Hematopoietic multipotent progenitor cell treated with erythropoietin and hydrocortisone succinate and interleukin-3 and kit ligand, for 17 days (in vitro differentiated cells): ENCODE measurements at regions not wholly inside any gene's neighbourhood (a gene's known extent, or its start where the extent isn't known, plus 50 kb on each side); places are given as distances from the start of the nearest gene placed in this dataset.
"Not testable (repeated sequence)": the region's sequence is repeated elsewhere in the genome, so short reads cannot be mapped to it uniquely, and the experiment has no call there.

Source experiments
- DNase-seq: peaks from one replicate; pipeline ENCODE4 v3.0.0-alpha.2; 2015; ENCODE audit warnings: low spot score

GRCh38 chr1:229156872-229157271 lies 114.0 kb upstream of the RAB4A start:
- no peak for DNase-seq

GRCh38 chr1:229157480-229157879 lies 113.4 kb upstream of the RAB4A start:
- no peak for DNase-seq

- no peak for DNase-seq
Observed at GRCh38 chr1:229158341-229158921, 112.5 kb upstream of the RAB4A start.

- DNase-seq, result no peak
Observed at GRCh38 chr1:229158927-229159326, 112.0 kb upstream of the RAB4A start.

DNA sequence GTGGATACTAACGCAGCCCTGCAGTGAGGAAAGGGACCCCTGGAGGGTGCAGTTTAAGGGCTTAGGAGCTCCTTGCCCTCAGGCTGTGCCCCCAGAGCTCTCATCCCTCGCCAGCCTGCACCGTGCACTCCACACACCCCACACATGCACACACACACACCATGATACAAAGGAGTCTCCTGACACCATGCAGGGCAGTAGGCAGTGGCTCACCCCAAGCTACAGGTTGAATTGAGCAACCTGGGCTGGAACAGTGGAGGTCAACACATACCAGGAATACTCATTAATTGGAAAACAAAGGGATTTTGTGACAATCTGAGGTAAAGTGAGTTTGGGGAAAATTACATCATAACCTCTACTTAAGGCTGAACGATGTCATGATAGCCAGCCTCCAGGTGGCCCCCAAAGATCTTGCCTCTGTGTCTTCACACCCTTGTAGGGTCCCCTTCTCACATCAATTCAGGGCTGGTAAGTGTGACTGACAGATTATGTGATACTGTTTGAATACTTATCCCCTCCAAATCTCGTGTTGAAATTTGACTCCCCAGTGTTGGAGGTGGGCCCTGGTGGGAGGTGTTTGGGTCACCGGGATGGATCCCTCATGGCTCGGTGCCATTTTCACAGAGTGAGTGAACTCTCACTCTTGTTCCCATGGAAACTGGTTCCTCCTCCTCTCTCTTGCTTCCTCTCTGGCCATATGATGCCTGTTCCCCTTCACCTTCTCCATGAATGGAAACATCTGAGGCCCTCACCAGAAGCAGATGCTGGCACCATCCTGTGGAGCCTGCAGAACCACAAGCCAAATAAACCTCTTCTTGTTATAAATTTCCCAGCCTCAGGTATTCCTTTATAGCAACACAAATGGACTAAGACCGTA lies 111.0 kb upstream of the RAB4A start:
- DNase-seq, result no peak

GRCh38 chr1:229161740-229162139 lies 109.2 kb upstream of the RAB4A start:
- no peak for DNase-seq

DNA sequence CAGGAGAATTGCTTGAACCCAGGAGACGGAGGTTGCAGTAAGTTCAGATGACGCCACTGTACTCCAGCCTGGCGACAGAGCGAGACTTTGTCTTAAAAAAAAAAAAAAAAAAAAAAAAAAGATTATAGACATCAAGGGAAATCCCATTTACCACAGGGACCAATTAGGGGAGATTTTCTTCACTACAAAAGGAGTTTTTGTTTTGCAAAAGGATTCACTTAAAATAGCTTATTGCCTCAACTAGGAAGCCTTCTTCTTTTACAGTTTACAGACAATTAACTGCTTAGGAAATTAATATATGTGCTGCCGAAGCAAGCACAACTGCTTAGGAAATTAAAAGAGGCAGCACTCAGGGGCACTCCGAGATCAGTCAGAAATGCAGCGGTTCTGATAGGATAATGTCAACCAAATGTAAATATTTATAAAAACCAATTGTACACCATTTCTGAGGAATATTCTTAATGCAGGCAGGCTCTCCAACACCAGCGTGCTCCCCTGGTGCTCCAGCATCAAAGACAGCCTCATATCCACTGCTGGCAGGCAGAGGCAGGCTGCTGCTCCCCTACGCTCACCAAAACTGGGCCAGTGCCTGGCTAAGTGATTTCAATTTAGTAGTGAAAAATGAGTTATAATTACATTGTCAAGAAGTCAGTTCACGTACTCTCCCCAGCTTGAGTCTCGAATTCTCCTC lies 107.9 kb upstream of the RAB4A start:
- no peak for DNase-seq

DNA sequence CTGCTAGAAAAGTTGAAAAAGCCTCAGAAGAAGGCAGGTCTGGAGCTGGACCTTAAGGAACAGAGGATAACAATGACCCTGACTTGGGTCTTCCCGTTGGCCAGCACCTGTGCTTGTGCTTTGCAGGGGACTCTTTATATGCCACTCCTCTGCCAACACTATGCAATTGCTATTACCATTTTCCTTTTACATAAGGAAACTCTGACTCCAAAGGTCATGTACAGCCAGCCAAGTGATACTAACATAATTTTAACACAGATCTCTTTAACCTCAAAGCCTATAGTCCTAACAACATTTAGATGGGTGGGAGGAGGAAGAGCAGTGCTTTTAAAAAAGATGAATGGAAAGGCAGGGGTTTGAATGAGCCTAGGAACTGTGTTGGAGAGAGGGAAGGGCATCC lies 106.6 kb upstream of the RAB4A start:
- no peak for DNase-seq

DNA sequence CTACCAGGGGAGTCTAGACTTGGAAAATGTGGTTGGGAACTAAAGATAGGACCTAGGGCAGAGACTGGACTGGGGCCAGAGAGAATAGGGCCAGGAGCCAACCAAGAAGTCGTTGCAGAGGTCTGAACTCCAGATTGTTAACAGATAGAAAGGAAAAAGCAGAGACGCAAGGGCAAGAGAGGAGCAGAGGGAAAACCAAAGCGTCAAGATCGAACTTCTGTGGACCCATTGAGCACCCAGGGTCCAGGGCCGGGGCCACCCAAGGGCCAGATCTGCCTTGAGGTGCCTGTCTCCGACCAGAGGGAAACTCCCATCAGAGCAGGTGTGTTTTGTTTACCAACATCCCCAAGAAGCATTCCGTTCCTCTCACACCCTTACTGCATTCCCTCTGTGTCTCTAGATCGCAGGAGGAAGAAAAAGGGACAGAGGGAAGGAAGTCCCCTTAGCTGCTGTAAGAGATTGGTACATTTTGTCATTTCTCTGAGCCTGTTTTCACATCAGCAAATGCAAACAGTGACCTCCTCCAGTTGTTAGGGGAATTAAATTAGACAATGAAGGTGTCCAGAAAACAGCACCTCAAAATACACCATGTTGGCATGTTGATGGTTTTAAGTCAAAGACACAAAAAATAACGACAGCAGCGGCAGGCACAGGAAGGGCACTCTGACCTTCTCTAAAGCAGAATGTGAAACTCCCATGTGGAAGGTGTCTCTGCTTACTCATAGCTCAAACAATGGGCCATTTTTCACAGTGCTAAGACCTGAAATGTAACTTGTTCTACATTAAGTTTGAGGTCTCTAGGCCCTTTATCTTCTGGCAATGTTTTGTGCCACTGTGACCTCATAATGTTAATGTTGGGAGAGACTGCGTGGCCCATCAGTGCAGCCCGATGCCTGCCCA lies 105.8 kb upstream of the RAB4A start:
- no peak for DNase-seq

DNA sequence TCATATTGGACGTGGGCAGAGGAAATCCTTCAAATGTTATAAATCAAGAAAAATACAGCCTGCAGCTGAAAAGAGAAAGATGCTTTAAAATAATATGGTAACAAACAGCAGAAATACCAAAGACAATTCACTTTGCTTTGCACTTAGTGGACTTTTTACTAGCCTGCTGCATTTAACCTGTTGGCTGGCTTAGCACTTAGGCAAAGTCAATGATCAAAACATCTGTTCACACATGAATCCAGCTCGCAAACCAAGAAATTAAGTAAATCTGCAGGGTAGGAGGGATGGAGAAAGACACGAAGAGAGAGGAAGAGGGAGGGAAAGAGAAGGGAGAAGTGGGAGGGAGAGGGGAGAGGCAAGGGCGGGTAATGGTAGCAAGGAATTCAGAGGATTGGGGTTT lies 103.6 kb upstream of the RAB4A start:
- DNase-seq, result no peak

- no peak for DNase-seq
Observed at GRCh38 chr1:229169399-229169798, 101.5 kb upstream of the RAB4A start.

DNA sequence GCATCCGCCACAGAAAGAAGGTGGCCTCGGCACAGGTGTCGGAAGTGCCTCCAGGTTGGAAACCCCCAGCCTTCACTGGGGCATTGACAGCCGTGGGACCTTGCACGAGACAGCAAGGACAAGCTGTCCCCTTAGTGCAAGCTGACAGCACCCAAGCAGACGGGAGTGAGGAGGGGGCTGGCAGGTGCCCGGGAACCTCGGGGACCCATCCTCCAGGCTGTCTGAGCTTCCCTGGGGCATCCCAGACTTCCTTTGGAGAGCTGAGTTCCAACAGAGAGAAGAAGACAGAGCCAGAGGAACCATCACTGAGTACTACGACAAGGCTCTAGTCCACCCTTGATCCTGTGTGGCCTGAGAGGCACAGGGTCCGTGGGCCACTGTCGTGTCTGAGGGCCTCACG lies 100.6 kb upstream of the RAB4A start:
- no peak for DNase-seq

DNA sequence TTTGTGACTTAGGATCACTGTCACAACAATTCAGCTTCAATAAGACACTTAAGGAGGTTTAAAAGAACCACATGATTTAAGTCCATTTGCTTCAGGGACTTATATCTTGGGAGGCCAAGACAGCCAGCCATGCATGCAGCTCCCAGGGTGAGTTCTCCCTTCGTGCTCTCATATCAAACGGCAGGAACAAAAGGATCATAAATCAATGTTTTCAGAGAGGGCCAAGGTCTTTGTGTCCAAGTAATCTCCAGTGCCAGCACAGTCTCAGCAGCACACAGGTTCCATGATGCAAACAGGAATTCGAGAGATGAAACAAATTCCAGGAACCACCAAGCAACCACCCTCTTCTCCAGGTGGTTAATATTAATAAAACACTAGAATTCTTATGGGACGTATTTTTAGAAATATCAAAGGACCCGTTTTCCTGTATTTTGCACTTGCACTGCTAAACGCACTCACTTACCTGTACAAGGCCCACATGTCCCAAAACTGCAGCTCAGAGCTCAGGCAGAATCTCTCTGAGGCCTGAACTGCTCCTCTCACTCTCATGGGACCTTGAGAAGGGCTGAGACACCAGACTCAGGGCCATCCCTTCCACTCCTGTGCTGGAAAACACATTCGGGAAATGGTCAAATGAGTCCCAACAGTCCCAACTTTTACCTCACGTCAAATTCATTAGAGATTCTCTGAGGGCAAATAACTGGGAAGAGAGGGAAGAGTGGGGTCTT lies 100.0 kb upstream of the RAB4A start:
- no peak for DNase-seq

DNA sequence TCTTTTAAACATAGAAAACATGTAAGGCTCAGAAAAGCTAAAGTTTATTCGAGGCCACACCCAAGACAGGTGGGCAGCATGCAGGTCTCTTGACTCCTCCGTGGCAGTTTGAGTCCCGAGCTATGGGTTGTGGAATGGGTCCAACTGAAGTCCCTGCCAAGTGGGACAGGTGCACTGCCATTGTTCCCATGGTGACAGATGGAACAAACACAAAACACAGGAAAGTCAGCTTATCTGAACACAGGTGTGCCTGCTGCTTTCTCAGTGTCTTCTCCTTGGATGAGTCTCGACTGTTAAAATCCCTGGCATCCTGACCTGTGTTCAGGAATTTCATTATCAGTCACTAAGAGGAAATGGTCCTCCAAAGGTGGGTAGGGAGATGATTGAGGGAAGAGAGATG lies 99.0 kb upstream of the RAB4A start:
- no peak for DNase-seq

DNA sequence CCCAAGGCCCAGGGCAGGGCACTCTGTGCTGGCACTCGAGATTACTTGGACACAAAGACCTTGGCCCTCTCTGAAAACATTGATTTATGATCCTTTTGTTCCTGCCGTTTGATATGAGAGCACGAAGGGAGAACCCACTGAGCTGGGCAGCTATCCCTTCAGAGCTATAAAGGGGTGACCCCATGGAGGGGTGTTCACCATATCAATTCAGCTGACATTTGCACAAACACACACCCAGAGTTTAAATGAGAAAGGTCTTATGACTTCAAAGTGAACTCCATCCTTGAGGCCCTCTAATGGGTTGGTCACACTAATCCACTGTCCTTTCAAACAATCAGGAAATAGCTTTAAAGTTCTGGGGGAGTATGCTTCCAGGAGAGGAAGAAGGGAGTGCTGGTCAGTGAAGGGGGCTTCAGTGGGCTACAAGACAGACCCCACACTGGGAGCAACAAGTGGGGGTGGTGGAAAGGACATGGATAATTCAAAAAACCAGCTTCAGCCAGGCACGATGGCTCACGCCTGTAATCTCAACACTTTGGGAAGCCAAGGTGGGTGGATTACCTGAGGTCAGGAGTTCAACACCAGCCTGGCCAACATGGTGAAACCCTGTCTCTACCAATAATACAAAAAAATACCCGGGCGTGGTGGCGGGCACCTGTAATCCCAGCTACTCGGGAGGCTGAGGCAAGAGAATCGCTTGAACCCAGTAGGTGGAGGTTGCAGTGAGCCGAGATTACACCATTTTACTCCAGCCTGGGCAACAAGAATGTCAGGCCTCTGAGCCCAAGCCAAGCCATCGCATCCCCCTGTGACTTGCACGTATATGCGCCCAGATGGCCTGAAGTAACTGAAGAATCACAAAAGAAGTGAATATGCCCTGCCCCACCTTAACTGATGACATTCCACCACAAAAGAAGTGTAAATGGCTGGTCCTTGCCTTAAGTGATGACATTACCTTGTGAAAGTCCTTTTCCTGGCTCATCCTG lies 97.1 kb upstream of the RAB4A start:
- not testable (repeated sequence) for DNase-seq

DNA sequence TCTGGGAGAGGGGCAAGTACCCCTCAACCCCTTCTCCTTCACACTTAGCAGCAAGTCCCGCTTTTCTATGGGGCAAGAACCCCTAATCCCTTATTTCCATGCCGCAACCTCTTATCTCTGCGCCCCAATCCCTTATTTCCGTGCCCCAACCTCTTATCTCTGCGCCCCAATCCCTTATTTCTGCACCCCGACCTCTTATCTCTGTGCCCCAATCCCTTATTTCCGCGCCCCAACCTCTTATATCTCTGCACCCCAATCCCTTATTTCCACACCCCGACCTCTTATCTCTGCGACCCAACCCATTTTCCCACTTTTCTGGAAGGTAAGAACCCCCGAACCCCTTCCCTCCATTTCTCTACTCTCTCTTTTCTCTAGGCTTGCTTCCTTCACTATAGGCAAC lies 95.6 kb upstream of the RAB4A start:
- not testable (repeated sequence) for DNase-seq

DNA sequence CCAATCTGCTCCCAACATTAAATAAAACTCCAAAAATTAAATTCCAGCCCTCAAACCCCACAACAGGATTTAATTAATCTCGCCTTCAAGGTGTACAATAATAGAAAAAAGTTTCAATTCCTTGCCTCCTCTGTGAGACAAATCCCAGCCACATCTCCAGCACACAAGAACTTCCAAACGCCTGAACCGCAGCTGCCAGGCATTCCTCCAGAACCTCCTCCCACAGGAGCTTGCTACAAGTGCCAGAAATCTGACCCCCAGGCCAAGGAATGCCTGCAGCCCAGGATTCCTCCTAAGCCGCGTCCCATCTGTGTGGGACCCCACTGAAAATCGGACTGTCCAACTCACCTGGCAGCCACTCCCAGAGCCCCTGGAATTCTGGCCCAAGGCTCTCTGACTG lies 94.5 kb upstream of the RAB4A start:
- DNase-seq, result not testable (repeated sequence)

GRCh38 chr1:229180161-229180560 lies 90.8 kb upstream of the RAB4A start:
- no peak for DNase-seq

GRCh38 chr1:229181419-229181818 lies 89.5 kb upstream of the RAB4A start:
- no peak for DNase-seq

DNA sequence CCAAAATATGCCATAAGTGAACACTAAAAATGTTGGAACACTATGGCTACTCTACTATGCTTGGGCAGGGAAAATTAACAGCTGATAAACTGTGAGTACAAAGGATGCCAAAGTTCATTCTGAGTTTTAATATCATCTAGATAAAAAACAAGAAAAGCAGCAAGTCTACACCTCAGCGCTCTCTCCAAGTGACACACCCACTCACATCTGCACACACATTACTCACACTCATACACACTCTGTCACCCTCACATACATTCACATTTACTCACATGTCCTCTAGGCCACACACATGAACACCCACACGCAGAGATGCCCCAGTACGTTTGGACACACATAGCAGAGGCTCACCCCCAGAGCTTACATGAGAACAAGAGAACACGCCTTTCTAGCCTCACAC lies 87.3 kb upstream of the RAB4A start:
- DNase-seq, result no peak
